ENCODE measurements at regions not wholly inside any gene's neighbourhood (a gene's known extent, or its start where the extent isn't known, plus 50 kb on each side); places are given as distances from the start of the nearest gene placed in this dataset.

GRCh38 chr4:13840502-13841190 lies 213.1 kb upstream of the BOD1L1 start:
- in situ Hi-C loops (cut with HindIII; ENCODE audit: low sequenced_read_pairs): no loop called here

- in situ Hi-C loops (cut with HindIII; ENCODE audit: low sequenced_read_pairs): loop anchor here (5.0 kb wide), 1 partner anchor 38 kb away; no protein-coding TSS in a partner anchor
Measured at GRCh38 chr4:13844740-13845139, 217.2 kb upstream of the BOD1L1 start.

- in situ Hi-C loops (cut with HindIII; ENCODE audit: low sequenced_read_pairs): loop anchor here (5.0 kb wide), 1 partner anchor 33 kb away; no protein-coding TSS in a partner anchor
Measured at GRCh38 chr4:13849778-13850177, 222.3 kb upstream of the BOD1L1 start.

- in situ Hi-C loops (cut with HindIII; ENCODE audit: low sequenced_read_pairs): no loop called here
Measured at GRCh38 chr4:13851085-13851940, 223.8 kb upstream of the BOD1L1 start.

- in situ Hi-C loops (cut with HindIII; ENCODE audit: low sequenced_read_pairs): no loop called here
Measured at GRCh38 chr4:13852411-13852810, 224.9 kb upstream of the BOD1L1 start.

GRCh38 chr4:13856387-13856786 lies 228.9 kb upstream of the BOD1L1 start:
- in situ Hi-C loops (cut with HindIII; ENCODE audit: low sequenced_read_pairs): no loop called here

- in situ Hi-C loops (cut with HindIII; ENCODE audit: low sequenced_read_pairs): no loop called here
Measured at GRCh38 chr4:13857397-13857796, 229.9 kb upstream of the BOD1L1 start.

GRCh38 chr4:13857800-13858199 lies 230.3 kb upstream of the BOD1L1 start:
- in situ Hi-C loops (cut with HindIII; ENCODE audit: low sequenced_read_pairs): no loop called here

GRCh38 chr4:13859423-13859822 lies 231.9 kb upstream of the BOD1L1 start:
- in situ Hi-C loops (cut with HindIII; ENCODE audit: low sequenced_read_pairs): no loop called here

GRCh38 chr4:13860126-13860525 lies 232.6 kb upstream of the BOD1L1 start:
- in situ Hi-C loops (cut with HindIII; ENCODE audit: low sequenced_read_pairs): no loop called here

- in situ Hi-C loops (cut with HindIII; ENCODE audit: low sequenced_read_pairs): no loop called here
Measured at GRCh38 chr4:13865871-13866669, 238.5 kb upstream of the BOD1L1 start.

GRCh38 chr4:13866881-13867280 lies 239.4 kb upstream of the BOD1L1 start:
- in situ Hi-C loops (cut with HindIII; ENCODE audit: low sequenced_read_pairs): no loop called here

GRCh38 chr4:13872155-13872554 lies 244.6 kb upstream of the BOD1L1 start:
- in situ Hi-C loops (cut with HindIII; ENCODE audit: low sequenced_read_pairs): no loop called here

GRCh38 chr4:13872955-13873354 lies 245.4 kb upstream of the BOD1L1 start:
- in situ Hi-C loops (cut with HindIII; ENCODE audit: low sequenced_read_pairs): no loop called here

- in situ Hi-C loops (cut with HindIII; ENCODE audit: low sequenced_read_pairs): no loop called here
Measured at GRCh38 chr4:13875181-13875580, 247.7 kb upstream of the BOD1L1 start.

GRCh38 chr4:13876131-13876530 lies 248.6 kb upstream of the BOD1L1 start:
- in situ Hi-C loops (cut with HindIII; ENCODE audit: low sequenced_read_pairs): no loop called here

GRCh38 chr4:13876940-13877339 lies 249.4 kb upstream of the BOD1L1 start:
- in situ Hi-C loops (cut with HindIII; ENCODE audit: low sequenced_read_pairs): no loop called here

- in situ Hi-C loops (cut with HindIII; ENCODE audit: low sequenced_read_pairs): no loop called here
Measured at GRCh38 chr4:13877626-13878025, 250.1 kb upstream of the BOD1L1 start.

- in situ Hi-C loops (cut with HindIII; ENCODE audit: low sequenced_read_pairs): loop anchor here (5.0 kb wide), 1 partner anchor 35 kb away; no protein-coding TSS in a partner anchor
Measured at GRCh38 chr4:13881892-13882291, 254.4 kb upstream of the BOD1L1 start.

- in situ Hi-C loops (cut with HindIII; ENCODE audit: low sequenced_read_pairs): loop anchor here (5.0 kb wide), 1 partner anchor 35 kb away; no protein-coding TSS in a partner anchor
Measured at GRCh38 chr4:13887010-13887409, 259.5 kb upstream of the BOD1L1 start.

GRCh38 chr4:13888112-13888511 lies 260.6 kb upstream of the BOD1L1 start:
- in situ Hi-C loops (cut with HindIII; ENCODE audit: low sequenced_read_pairs): loop anchor here (5.0 kb wide), 1 partner anchor 34 kb away; no protein-coding TSS in a partner anchor
